GM10248 (cell line): ENCODE measurements at regions not wholly inside any gene's neighbourhood (a gene's known extent, or its start where the extent isn't known, plus 50 kb on each side); places are given as distances from the start of the nearest gene placed in this dataset.

Experiments
- CTCF ChIA-PET: fragments of 300-600 bp; sonication (Branson Sonifier 250); formaldehyde crosslinking; extraction: SDS; loops from one replicate; lab custom pipeline; 2021; ENCODE audit warnings: antibody characterized with exemption; lab: Yijun Ruan, JAX
- POLR2A ChIA-PET: fragments of 350-650 bp; sonication (Branson Sonifier 250); formaldehyde crosslinking; extraction: SDS; loops from one replicate; lab custom pipeline; 2020; ENCODE audit warnings: antibody characterized with exemption; lab: Yijun Ruan, JAX
- DNase-seq: peaks from one replicate; pipeline ENCODE4 v3.0.0; 2012; ENCODE audit errors: extremely low spot score
- CTCF ChIP-seq: IDR thresholded peaks from 2 replicates; pipeline ENCODE4 v1.5.1; 2012; ENCODE audit warnings: mild to moderate bottlenecking, low read depth; ENCODE audit errors: extremely low read depth, missing control alignments, control extremely low read depth

DNA sequence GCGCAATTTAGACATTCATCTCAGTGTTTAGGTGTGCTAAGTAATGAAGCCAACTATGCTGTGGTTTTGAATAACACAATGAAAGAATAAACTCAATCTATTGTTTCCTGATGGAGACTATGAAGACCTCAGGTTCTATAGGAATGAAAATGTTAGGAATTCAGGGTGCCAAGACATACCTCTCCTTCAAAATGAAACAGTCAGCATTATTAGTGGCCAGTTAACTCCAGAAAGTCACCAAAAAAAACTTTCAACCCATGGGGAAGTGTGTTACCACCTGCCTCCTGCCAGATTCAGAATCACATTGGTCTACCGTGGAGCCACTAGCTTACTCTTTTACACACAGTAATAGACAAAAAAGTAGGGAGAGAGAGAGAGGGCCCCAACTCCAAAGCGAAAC, 352.9 kb downstream of the GABRG1 start:
- POLR2A ChIA-PET = no interaction called here
- TF ChIP-seq CTCF = no peak

GRCh38 chr4:45765521-45765920, 358.3 kb downstream of the GABRG1 start:
- POLR2A ChIA-PET = no interaction called here
- CTCF ChIA-PET = interaction anchor here (1.4 kb wide), 1 partner anchor 10 kb away, joined by 3 read pairs; no protein-coding TSS in a partner anchor
- DNase-seq = no peak
- no peak for TF ChIP-seq CTCF

More for the DNA sequence above, 352.9 kb downstream of the GABRG1 start:
- CTCF ChIA-PET = no interaction called here
- DNase-seq = no peak

DNA sequence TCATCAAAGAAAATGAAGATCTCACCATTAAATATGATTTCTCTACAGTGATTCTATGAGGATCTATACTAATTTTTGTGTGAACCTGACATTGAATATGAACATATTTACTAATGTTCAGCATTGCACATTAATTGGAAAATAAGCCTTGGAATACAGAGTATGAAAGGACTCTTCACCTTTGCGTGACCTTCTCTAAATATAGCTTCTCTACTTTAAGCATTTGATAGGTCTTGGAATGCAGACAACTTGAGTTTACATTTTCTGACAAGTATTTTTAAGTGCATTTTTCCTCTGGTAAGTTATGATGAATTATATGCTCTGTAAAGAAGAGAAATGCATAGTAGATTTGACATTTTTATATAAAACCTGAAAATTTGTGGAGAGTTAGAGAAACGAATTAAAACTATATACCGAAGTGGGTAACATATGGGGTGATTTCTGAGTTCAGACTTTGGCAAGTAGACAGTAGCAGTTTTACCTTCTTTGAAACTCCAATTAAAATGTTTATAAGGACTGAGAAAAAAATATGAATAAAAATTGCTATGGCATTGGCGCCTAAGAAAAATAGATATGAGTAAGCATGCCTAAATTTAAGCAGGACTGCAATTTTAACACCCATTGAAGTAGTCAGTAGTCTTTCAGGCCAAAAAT, 371.9 kb downstream of the GABRG1 start:
- CTCF ChIA-PET = interaction anchor here (1.0 kb wide), 1 partner anchor 11 kb away, joined by 3 read pairs; no protein-coding TSS in a partner anchor
- no peak for DNase-seq
- TF ChIP-seq CTCF = no peak
- POLR2A ChIA-PET = no interaction called here

GRCh38 chr4:45750721-45751120, 373.1 kb downstream of the GABRG1 start:
- CTCF ChIA-PET = interaction anchor here (0.9 to 1.2 kb wide), 2 partner anchors 14 to 191 kb away, joined by 3 read pairs; no protein-coding TSS in a partner anchor

DNA sequence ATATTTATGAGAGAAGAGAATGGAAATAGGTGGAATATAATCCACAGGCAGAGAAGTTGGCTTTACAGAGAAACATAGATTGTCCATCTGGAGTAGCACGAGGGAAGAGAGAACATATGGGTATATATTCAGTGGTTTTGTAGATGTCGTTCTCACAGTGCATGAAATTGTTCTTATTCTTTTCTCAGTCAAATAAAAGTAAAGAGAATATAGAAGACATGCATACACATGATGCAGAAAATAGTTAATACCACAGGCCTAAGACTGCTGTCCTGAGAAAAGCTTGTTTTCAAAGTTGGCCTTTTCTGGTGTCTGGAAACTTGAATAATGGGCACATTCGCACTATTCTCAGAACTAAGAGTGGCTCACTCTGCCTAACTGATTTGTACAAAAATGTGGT, 378.1 kb downstream of the GABRG1 start:
- DNase-seq = no peak
- POLR2A ChIA-PET = no interaction called here
- CTCF ChIA-PET = no interaction called here
- no peak for TF ChIP-seq CTCF

More at GRCh38 chr4:45750721-45751120, 373.1 kb downstream of the GABRG1 start:
- no peak for DNase-seq
- no peak for TF ChIP-seq CTCF
- POLR2A ChIA-PET = no interaction called here

DNA sequence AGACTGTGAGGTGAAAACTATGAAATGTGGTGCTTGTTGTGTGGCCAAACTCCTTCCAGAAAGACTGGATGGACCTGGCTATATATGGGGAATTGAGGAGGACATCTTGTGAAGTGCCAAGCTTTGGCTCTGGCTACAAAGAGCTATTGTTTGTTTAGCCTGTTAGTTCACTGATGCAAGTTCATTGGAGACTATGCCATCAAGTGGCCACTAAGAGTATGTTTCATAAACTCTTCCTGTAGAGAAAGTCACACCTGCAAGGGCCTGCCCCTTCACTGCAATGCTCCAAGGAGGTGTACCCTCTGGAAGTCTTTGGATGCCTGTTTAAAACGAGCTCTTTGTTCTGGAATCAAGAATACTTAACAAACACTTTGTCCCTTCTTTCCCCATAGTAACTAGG, 382.0 kb downstream of the GABRG1 start:
- ChIA-PET POLR2A (no interaction called here), CTCF (interaction anchor here (1.2 kb wide), 2 partner anchors 12 to 28 kb away, joined by 3 to 4 read pairs; no protein-coding TSS in a partner anchor)
- TF ChIP-seq CTCF = no peak
- no peak for DNase-seq
